ENCODE measurements at regions not wholly inside any gene's neighbourhood (a gene's known extent, or its start where the extent isn't known, plus 50 kb on each side); places are given as distances from the start of the nearest gene placed in this dataset.

DNA sequence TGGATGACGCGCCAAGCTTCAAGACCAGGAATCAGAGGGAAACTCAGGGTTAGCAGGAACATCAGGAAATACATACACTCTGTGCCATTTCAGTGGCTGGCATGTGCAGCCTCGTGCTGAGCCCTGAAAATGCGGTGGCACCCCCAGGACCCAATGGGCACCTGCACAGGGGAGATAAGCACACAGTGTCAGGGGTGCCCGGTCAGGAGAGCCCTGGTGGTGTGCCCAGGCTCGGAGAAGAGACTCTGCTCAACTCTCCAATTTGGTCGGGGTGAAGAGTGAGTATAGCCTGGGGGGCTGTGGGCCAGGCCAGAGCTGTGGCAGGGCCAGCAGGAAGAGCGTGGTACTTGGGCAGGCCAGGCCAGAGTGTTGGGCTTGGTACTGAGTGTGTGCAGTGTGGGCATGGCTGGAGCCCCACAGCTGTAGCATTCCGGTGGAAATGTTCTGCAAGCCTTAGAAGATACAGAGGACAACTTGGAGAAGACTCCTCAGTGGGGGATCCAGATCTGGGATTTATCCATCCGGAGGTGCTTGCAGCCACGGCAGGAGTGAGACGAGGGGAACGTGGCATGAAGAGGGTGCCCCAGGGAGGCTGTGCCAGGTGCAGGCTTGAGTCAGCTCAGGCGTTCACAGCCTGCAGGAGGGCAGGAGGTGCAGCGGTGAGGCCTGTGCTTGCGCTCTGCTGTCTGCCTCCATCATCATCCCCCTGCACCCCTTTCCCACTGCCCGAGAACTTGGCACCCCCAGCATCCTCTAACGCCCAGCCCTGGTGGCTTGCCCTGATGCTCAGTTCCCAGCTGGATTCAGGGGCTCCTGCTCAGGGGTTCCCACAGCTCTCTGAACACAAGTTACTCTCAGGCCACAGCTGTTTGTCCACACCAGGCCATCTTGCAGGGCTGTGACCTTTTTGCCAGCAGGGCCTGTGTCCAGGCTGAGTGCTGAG is 451.7 kb upstream of the HS6ST1 start:
- DNase-seq, result no peak

DNA sequence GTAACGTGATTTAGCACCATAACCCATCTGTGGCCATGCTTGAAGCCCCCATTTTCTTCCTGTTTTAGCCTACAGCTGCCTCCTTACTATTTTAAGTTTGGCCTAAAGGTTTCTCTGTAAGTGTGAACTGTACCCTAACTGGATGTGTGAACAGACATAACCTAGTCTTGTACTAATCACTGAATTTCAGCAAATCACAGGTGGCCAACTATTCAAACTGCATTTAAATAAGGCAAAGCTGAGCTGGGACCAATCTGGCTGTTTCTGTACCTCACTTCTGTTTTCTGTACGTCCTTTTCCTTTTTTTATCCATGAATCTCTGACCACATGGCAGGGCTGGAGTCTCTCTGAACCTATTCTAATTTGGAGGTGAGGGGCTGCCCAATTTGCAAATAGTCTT is 452.7 kb upstream of the HS6ST1 start:
- no peak for DNase-seq

DNA sequence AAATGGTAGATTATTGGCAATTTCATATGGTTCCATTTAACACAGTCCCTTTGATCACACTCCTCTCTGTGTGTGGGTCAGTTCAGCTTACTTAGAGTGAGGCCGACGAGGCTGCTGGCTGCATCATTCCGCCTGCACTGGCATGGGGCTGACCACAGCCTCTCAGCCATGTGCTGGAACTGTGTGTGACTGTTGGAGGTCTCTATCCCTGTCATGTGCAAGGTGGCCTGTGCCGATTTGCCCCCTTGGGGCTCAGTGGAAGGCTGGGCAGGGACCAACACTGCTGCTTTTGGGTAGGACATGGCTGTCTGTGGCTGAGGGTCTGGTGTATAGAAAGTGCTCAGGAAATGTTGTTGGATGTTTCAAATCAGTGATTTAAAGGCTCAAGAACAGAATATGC is 454.0 kb upstream of the HS6ST1 start:
- no peak for DNase-seq

DNA sequence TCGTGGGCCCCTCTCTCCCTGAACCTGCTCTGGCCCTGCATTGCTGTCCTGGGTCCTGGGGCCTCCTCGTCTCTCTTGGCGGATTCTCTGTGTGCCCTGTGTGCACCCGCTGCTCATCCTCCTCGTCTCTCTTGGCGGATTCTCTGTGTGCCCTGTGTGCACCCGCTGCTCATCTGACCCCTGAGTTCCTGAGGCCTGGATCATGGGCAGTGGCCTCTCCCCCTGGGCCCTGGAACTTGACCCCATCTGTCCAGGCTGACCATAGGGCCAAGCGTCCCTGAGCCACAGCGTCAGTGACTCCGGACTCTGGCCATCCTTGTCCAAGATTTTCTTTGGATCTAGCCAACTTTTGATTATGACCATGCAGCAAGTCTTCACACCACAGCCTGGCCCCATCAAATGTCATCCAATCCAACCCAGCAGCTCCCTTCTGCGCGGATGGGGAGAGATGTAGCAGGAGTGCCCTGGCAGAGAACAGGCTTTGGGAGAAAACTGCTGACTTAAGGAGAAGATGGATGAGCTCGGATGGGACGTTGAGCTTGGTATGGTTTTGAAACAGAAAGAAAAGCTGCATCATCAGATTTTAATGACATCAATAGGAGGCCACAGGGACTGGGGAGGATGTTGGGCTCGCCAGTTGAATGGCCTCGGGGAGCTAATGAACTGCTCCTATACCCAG is 455.1 kb upstream of the HS6ST1 start:
- DNase-seq, result no peak

DNA sequence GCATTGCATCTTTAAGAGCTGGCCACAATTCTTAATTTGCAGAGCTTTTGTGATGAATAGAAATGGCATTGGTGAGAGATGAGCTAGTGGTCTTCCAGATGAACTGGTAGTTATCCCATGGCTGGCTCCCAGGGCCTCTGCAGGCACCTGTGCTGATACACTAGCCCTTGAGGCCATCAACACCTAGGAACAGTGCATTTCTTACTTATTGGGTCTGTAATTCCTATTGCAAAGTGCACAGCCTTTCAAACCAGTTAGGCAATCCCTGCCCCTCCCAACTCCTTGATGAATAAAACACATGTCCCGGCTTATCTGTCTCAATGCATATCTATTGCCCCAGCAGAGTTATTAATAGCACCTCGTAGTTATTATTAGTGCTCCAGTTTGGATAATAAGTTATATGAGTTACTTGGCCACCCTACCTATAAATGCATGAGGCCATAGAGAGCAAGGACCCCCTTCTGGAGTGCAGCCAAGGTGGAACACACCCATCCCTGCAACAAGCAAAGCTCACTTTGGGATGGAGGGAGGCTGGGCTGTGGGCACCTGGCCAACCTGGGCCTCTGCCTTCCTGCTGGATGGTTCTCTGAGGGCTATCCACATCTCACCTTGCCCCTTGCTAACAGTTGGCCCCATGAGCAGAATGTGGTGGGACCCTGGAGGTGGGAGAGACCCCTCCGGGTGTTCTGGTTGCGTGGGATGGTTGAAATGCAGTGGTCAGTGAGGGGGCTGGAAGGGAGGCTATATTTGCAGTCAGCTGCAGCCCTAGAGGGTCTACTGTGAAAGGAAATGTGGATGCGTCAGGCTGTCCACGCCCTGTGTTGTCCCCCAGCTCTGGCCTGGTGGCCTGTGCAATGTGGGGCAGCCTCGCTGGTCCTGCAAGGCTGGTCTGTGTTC is 455.9 kb upstream of the HS6ST1 start:
- DNase-seq, result no peak

DNA sequence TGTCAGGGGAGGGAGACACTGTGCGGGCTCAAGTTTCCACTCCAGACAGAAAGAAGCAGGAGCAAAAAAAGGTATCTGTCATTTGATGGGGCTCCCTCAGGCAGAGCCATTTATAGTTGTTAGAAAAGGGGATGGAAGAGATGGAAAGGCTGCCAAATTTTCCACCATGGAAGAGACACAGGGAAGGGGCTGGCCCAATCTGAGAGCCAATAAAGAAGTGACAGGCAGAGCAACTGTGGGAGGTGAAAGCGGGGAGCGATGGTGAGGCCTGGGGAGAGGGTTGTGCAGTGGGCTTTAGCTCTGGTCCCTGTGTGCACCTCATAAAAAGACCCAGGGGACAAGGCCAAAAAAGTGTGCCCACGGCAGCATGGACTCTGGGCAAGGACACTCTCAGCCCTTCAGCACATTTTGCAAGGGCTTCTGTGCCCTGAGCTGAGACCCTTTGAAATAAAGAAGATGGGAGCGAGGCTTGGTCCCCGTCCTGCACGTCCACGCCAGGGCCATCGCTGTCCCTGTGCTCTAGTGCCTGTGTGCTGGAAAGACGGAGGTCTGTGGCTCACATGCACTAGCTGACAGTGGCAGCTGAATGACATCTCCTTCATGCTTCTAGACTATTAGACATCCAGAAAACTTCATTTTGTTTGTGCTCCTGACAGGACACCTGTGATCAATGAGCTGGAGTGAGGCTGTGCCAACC is 456.7 kb upstream of the HS6ST1 start:
- no peak for DNase-seq

DNA sequence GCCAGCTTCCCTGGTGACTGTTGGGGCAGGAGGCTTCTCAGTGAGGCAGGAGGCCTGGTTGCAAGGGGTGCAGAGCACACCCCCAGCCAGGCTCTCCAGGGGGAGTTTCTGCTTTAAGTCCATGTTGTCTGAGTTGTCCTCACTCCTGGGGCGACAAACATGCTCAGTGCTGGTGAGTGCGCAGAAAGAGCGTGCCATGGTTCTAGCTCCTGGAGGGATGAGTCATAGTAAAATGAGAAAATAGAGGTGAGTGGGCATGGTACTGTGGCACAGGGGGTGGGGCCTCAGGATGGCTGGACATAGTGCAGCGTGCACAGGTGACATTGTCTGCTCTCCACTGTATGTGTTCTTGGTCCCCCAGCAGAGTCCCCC is 457.2 kb upstream of the HS6ST1 start:
- DNase-seq, result no peak

DNA sequence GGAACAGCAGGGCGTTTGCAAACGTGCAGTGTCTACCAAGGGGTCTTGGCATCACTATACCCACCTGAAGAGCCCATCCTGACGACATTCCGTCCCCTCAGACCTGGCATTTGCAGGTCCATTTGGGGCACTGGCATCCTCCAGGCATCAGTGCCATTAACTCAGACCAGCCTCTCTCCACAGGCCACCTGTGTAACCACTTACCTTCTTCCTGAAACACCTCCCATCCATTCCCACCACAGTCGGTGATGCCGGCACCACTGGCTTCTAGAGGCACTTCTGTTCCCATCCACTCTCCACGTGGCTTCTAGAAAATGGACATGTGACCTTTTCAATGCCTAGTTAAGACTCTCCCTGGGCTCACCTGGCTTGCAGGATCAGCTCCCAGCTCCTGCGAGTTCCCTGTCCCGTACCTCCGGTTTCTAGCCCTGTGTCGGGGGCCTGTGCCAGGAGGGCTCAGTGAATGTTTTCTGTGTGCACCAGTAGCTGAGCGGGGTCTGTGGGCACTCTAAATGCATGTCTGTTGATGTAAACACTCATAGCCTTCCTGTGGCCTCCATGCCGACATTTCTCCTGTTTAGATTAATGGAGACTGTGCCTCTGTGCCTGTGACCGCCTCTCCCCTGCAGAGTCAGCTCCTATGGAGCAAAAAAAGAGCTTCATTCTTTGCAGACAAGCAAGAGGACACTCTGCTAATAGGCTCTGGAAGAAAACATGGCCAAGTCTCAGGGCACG is 458.0 kb upstream of the HS6ST1 start:
- DNase-seq, result no peak

DNA sequence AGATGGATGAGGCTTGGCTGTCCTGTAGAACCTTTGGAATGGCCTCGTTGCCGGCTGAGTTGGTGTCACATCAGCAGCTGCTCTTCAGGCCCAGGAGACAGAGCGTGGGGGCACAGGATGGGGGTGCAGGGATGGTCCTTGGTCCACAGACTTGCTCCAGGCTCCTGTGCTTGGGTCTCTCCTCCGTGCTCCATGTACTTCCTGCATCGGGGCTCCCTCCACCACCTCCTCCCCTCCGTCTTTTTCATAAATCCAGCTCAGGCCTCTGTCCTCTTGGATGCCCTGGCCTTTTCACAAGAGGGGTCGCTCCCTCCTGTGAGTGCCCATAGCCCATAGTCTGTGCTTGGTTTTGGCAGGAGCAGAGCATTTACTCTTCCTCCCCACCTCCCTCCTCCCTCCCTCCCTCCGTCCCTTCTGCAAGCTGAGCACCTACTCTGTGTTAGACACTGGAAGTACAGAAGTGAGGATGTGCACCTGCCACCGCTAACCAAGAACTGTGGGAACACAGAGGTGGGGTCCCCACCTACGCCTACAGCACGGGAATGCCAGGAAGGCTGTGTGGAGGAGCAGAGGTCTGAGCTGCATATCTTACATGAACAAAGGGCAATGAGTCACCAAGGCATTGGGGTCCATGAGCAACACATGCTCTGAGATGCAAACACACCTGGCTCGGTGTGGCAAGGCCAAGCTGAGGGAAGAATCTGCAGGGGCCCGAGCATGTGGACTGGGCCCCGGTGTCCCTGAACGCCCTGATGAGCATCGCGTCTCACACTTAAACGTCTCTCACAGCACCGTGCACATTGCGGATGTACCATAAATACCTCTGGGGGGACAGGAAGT is 458.7 kb upstream of the HS6ST1 start:
- DNase-seq, result no peak

DNA sequence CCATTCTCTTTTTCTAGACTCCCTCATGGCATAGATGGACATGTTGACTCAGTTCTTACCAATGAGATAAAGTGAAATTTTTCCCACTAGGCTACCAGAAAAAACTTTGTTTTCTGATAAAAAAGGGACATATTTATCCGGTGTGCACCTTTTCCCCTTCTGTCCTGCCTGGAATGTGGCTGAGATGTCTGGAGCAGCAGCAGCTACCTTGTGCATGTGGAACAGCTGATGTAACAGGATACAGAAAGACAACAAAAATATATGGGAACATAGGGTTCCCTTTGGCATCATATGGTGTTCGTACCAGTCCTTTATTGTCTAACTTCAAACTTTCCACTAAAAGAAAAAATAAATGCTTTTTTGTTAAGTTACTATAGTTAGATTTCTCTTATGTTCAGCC is 460.2 kb upstream of the HS6ST1 start:
- DNase-seq, result no peak

DNA sequence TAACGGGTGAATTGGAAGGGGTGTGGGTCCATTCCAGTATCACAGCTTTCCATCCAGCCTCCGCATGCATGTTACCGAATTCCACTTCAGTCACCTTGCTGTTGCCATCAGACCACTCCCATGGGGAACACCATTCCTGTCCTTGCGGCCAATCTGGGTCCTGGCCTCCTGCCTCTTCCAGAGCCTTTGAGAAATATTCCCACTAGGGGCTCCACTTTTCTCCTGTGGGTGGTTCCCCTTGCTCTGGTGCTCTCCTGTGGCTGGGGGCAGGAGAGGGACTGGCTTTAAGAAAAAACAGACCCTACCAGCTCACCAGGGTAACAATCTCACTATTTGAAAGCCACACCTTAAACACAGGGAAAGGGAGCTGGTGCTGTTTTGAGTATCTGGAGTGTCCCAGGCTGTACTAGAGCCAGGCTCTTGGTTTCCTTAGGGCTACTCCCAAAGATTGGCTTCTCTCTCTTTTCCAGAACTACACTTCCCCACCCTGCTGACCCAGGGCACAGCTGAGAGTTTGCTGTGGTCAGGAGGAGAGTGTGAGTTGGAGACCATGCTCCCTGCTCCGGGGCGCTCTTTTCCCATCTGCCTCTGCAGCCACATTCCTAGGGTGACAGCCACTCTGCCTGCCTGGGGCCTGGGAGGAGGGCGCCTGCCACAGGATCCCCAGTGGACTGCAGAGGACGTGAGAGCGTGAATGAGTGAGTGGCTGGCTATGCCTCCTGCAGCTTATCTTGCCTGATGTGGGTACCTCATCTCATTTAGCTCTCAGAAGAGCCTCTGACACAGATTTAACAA is 460.8 kb upstream of the HS6ST1 start:
- no peak for DNase-seq

DNA sequence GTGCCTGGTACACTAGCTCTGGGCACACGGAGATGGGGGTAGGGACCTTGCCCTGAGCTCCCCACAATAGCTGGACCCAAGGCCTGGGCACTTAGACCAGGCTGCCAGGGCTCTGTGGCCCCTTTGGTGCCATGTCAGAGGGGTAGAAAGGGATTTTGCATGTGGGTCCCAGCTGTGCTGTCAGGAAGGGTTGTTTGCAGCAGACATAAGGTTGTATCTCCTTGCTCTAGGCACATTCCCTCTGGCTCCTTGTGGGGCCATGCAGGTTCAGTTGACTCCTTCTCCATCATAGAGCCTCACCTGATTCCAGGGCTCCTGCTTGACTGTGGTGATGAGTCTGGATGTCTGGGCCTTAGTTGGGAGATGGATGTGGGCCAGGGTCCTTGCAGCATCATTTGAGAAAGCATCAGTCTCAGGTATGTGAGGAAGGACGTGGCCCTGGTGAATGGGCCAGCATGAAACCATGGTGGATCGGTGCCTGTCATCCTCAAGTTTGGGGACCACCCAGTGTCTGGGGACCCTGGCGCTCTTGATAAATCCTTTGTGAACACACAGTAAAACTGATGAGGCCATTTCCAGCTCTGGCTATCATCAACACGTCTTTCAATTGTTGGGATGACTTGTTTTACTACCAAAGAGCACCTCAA is 461.9 kb upstream of the HS6ST1 start:
- no peak for DNase-seq

DNA sequence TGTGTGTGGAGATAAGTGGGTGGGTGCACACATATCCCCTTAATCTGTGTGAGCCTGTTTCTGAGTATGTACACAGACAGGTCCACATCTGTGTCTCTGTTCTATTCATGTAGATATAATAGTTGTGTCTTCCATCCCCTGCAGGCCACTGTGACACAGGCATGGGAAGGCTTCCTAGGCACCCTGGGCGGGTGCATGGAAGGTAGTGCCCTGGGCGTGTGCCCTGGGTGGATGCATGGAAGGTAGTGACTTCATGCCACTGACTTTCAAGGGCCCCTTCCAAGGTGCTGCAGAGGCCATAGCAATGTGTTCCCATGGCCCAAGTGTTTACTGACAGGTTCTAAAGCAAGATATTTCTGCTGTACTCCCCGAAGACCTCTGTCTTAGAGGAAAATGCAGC is 462.5 kb upstream of the HS6ST1 start:
- DNase-seq, result no peak

DNA sequence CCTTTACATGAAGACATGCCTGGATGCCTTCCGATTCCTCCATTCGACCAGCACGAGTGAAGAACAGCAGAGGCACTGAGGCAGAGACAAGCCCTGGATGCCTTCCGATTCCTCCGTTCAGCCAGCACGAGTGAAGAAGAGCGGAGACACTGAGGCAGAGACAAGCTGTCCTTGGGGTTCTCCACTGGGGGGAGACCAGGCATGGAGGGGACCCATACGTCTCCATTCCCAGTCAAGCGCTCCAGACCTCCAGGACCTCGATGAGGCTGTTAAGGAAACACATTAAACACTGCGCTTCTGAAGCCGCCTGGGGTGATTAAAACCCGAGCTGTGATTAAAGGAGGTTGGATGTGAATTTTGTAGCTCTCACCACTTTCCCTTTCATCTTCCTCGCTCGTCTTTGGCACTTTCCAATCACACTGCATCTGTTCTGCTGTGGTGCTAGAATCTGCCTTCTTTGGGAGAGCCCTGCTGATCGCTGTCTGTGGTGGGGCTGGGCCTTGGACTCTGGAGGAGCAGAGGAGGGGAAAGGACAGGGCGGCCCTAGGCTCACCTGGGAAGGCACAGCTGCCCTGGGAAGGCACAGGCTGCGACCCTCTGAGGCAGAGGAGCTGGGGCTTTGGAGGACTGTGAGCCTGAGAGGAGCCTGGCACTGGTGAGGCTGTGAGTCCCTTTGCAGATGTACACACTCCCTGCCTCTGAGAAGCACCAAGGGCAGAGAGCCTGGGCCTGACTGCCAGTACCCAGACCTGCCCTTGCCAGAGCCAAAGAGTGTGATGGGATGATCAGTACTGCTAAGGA is 463.1 kb upstream of the HS6ST1 start:
- DNase-seq, result no peak

DNA sequence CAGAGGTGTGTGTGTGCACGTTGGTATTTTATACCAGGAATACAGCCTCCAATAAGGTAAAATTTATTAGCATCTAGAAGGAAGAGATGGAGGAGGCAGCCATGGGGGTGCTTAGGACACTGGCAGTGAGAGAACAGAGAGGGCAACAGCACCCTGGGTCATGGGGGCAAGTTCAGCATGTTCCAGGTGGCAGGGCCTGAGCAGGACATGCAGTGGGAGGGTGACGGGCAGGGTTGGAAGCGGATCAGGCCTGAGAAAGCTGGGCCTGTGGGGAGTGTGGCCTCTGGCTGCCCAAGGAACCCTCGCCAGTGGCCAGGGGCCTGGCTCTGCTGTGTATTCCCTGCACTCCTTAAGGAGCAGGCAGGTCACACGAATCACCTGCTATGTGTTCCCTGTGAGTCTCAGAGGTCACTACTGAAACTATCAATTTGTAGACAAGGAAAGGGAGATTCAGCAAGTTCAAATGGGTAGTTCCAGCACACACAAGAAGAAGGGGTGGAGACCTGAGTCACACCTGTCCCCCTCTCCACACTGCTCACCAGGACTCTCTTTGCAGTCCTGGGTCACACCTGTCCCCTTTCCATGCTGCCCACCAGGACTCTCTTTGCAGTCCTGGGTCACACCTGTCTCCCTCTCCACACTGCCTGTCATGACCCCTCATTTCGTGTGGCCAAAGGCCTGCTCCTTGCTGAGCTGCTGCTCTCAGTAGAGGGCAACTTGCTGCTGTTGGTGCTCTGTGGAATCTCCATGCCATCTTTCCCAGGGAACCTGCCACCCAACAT is 463.9 kb upstream of the HS6ST1 start:
- DNase-seq, result no peak

DNA sequence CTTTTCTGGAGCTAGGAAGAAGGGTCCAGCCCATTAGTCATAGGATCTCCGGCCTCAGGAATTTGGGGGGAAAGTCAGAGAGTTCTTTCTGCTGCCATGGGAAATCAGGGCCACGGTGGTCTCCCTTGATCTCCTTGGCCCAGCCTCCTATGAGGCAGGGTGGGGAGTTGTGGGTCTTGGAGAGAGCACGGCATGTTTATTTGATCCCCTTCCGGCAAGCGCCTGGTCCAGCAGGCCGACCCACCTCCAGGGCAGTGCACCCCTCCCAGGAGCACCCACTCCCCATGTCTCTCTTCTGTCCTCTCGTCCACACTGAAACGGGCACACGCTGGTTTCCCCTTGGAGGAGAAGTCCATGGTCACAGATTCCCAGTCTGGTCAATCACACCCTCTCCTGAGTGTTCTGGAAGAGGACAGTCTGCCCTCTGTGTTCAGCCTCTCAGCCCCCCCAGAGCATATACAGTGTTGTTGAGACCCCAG is 464.6 kb upstream of the HS6ST1 start:
- no peak for DNase-seq

DNA sequence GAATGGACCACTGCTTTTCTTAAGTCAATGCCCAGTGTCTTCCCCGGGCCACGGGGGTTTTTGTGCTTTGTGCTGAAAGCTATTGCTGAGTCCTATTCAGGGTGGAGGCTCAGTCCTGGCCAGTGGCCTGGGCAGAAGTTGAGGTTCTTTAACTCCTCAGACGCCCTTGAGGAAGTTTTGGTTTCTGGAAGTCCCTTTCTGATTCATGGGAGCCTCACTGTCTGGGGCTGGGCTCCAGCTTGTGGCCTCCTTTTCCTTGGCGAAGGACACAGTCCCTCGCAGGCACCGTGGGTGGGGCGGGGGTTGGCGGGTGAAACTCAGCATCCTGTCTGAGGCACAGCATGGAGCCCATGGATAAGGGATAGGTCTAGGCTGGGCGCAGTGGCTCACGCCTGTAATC is 465.2 kb upstream of the HS6ST1 start:
- no peak for DNase-seq

Data from EL (cell line).